Daoy (cell line): ENCODE measurements at regions not wholly inside any gene's neighbourhood (a gene's known extent, or its start where the extent isn't known, plus 50 kb on each side); places are given as distances from the start of the nearest gene placed in this dataset.
A peak's percentile ranks its signal among the peaks of the same experiment; 100 is the strongest.

Experiments used
- DNase-seq: peaks from one replicate; pipeline ENCODE4 v3.0.0-alpha.2; 2015; ENCODE audit warnings: low read depth

GRCh38 chr3:70899816-70900215 lies 587.4 kb upstream of the MDFIC2 start:
- DNase-seq, result no peak

- no peak for DNase-seq
These were observed 577.6 kb upstream of the MDFIC2 start for GRCh38 chr3:70890020-70890394.

- no peak for DNase-seq
These were observed 577.0 kb upstream of the MDFIC2 start for GRCh38 chr3:70889162-70890019.

- no peak for DNase-seq
These were observed 573.2 kb upstream of the MDFIC2 start for GRCh38 chr3:70885636-70886035.

GRCh38 chr3:70882104-70882503 lies 569.7 kb upstream of the MDFIC2 start:
- peak; percentile 58 for DNase-seq

- DNase-seq, result no peak
These were observed 568.0 kb upstream of the MDFIC2 start for GRCh38 chr3:70880421-70880820.

- DNase-seq, result no peak
These were observed 563.7 kb upstream of the MDFIC2 start for GRCh38 chr3:70876154-70876553.

- DNase-seq, result no peak
These were observed 561.8 kb upstream of the MDFIC2 start for GRCh38 chr3:70874196-70874595.

GRCh38 chr3:70873686-70874085 lies 561.2 kb upstream of the MDFIC2 start:
- DNase-seq, result no peak

GRCh38 chr3:70871909-70872656 lies 559.6 kb upstream of the MDFIC2 start:
- DNase-seq, result peak; percentile 37

- DNase-seq, result no peak
These were observed 558.1 kb upstream of the MDFIC2 start for GRCh38 chr3:70870576-70870975.

- DNase-seq, result no peak
These were observed 556.1 kb upstream of the MDFIC2 start for GRCh38 chr3:70868561-70868960.

GRCh38 chr3:70863049-70863448 lies 550.6 kb upstream of the MDFIC2 start:
- no peak for DNase-seq

- DNase-seq, result peak; percentile 49
These were observed 549.4 kb upstream of the MDFIC2 start for GRCh38 chr3:70861855-70862254.

GRCh38 chr3:70861234-70861633 lies 548.8 kb upstream of the MDFIC2 start:
- peak; percentile 38 for DNase-seq

GRCh38 chr3:70857916-70858315 lies 545.5 kb upstream of the MDFIC2 start:
- DNase-seq, result no peak

GRCh38 chr3:70856414-70857162 lies 544.1 kb upstream of the MDFIC2 start:
- peak; percentile 58 for DNase-seq

GRCh38 chr3:70855149-70855548 lies 542.7 kb upstream of the MDFIC2 start:
- no peak for DNase-seq

GRCh38 chr3:70854108-70854507 lies 541.7 kb upstream of the MDFIC2 start:
- no peak for DNase-seq

- DNase-seq, result no peak
These were observed 540.9 kb upstream of the MDFIC2 start for GRCh38 chr3:70853161-70853944.

- DNase-seq, result peak; percentile 80
These were observed 537.7 kb upstream of the MDFIC2 start for GRCh38 chr3:70849911-70850699.
